Right cardiac atrium (tissue), 5 donors: ENCODE measurements at regions not wholly inside any gene's neighbourhood (a gene's known extent, or its start where the extent isn't known, plus 50 kb on each side); places are given as distances from the start of the nearest gene placed in this dataset.

Source experiments
- ATAC-seq, 2 donors: fragments of 200-7000 bp; cut with Tn5 transposase; one replicate each; pipeline versions ENCODE4 v1.8.0 to v1.9.1; 2020; ENCODE audit warnings: moderate library complexity in 2 of 2, mild to moderate bottlenecking in 1 of 2
- DNase-seq, 3 donors: peaks; one replicate each; pipeline ENCODE4 v3.0.0-alpha.2; 2020
- H3K27ac ChIP-seq: one replicate; pipeline ENCODE4 v1.5.1; 2013; ENCODE audit warnings: mild to moderate bottlenecking, low read length, control low read depth, moderate library complexity
- H3K27me3 ChIP-seq: one replicate; pipeline ENCODE4 v1.6.1; 2013; ENCODE audit not compliant: control insufficient read depth, insufficient read depth
- H3K4me1 ChIP-seq: one replicate; pipeline ENCODE4 v1.6.1; 2013; ENCODE audit warnings: low read length; ENCODE audit not compliant: control insufficient read depth, insufficient read depth
- H3K4me3 ChIP-seq: one replicate; pipeline ENCODE4 v1.5.1; 2013; ENCODE audit warnings: low read length, control low read depth
- H3K9me3 ChIP-seq: one replicate; pipeline ENCODE4 v1.6.1; 2013; ENCODE audit warnings: low read length; ENCODE audit not compliant: control insufficient read depth
- WGBS: extraction: QIAGEN DNeasy Blood & Tissue Kit; methylation state at CpG from one replicate; pipeline ENCODE4 v1.1.7; 2013; 5-methylcytosine and 5-hydroxymethylcytosine counted together
- intact Hi-C, 4 donors: fragments of 100-400 bp; cut with DNase I; formaldehyde crosslinking; loops; one replicate each; pipeline versions ENCODE4 v1.11.0 to v1.14.0; 2022 to 2023
- donor health status: healthy with polysubstance abuse.
- donor health status: DM: no; HTN: yes; CAD: no.
- donor health status: DM: no; HTN: no; CAD: no.
- donor health status: DM: no; HTN: yes; CAD: no; lungs with severe emphysema.
- donor health status: DM: yes; HTN: yes; CAD: no.

DNA sequence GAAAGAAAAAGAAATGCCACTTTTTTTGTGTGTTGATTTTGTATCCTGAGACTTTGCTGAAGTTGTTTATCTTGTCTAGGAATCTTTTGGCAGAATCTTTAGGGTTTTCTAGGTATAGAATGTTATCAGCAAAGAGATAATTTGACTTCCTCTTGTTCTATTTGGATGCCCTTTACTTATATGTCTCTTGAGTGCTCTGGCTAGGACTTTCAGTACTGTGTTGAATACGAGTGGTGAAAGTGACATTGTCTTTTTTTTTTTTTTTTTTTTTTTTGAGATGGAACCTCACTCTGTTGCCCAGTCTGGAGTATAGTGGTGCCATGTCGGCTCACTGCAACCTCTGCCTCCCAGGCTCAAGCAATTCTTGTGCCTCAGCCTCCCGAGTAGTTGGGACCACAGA is 64.7 kb upstream of the NPHP3 start:
- ATAC-seq (peak; percentile 45 to 58), DNase-seq (peak in 1 of 3 donors; percentile 48)
- Histone ChIP-seq H3K27ac (peak overlapping the region; percentile 98), H3K9me3 (no peaks in the 10 kb centered on the region), H3K4me3 (no peak overlapping the region), H3K27me3 (no peaks in the 10 kb centered on the region), H3K4me1 (peaks cover 10% of the 10 kb centered on the region)
- WGBS, result 45% methylated on average over 3 of the region's 3 CpGs
- intact Hi-C loops, result no loop called here

GRCh38 chr3:132785292-132785691 is 63.1 kb upstream of the NPHP3 start:
- Histone ChIP-seq H3K27me3 (no peaks in the 10 kb centered on the region), H3K4me3 (no peak overlapping the region), H3K27ac (no peak overlapping the region), H3K9me3 (no peaks in the 10 kb centered on the region), H3K4me1 (peaks cover 10% of the 10 kb centered on the region)
- intact Hi-C loops, result no loop called here
- no peak for DNase-seq
- WGBS, result 40% methylated on average over 3 of the region's 3 CpGs
- no peak for ATAC-seq

GRCh38 chr3:132784502-132785025 is 62.4 kb upstream of the NPHP3 start:
- H3K4me3 ChIP-seq, result no peak overlapping the region
- 77% methylated on average over 1 of the region's 1 CpG for WGBS
- H3K4me1 ChIP-seq, result peaks cover 6% of the 10 kb centered on the region
- ATAC-seq (no peak), DNase-seq (no peak)
- intact Hi-C loops, result no loop called here
- H3K27ac ChIP-seq, result no peak overlapping the region
- no peaks in the 10 kb centered on the region for H3K27me3 ChIP-seq
- no peaks in the 10 kb centered on the region for H3K9me3 ChIP-seq

GRCh38 chr3:132783152-132783551 is 60.9 kb upstream of the NPHP3 start:
- no peak for ATAC-seq
- H3K9me3 ChIP-seq, result no peaks in the 10 kb centered on the region
- H3K27me3 ChIP-seq, result no peaks in the 10 kb centered on the region
- no peak for DNase-seq
- peaks cover 3% of the 10 kb centered on the region for H3K4me1 ChIP-seq
- intact Hi-C loops, result no loop called here
- H3K4me3 ChIP-seq, result no peak overlapping the region
- no peak overlapping the region for H3K27ac ChIP-seq

- no peaks in the 10 kb centered on the region for H3K4me1 ChIP-seq
- no peaks in the 10 kb centered on the region for H3K27me3 ChIP-seq
- DNase-seq, result no peak
- WGBS, result 91% methylated on average over 1 of the region's 1 CpG
- H3K4me3 ChIP-seq, result no peak overlapping the region
- no peak overlapping the region for H3K27ac ChIP-seq
- intact Hi-C loops, result no loop called here
- no peak for ATAC-seq
- H3K9me3 ChIP-seq, result no peaks in the 10 kb centered on the region
Observed at GRCh38 chr3:132781922-132782321, 59.7 kb upstream of the NPHP3 start.

DNA sequence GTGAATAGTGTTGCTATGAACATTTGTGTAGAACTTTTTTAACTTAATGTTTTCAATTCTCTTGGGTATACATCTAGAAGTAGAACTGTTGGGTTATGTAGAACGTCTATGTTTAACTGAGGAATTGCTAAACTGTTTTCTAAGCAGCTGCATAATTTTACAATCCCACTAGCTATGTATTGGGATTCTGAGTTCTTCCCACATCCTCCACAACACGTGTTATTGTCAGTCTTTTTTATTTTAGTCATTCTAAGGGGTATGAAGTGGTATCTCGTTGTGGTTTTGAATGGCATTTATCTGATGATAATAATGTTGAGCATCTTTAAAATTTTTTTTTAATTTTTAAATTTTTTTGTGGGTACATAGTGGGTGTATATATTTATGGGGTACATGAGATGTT is 55.0 kb upstream of the NPHP3 start:
- no peak for DNase-seq
- 76% methylated on average over 3 of the region's 3 CpGs for WGBS
- intact Hi-C loops, result no loop called here

GRCh38 chr3:132773071-132773619 is 50.9 kb upstream of the NPHP3 start:
- WGBS, result 78% methylated on average over 2 of the region's 2 CpGs
- no peak overlapping the region for H3K27ac ChIP-seq
- no peak overlapping the region for H3K4me3 ChIP-seq
- no peaks in the 10 kb centered on the region for H3K27me3 ChIP-seq
- no peaks in the 10 kb centered on the region for H3K4me1 ChIP-seq
- intact Hi-C loops, result no loop called here
- no peak for DNase-seq
- H3K9me3 ChIP-seq, result no peaks in the 10 kb centered on the region
- ATAC-seq, result no peak

More for the DNA sequence above, 55.0 kb upstream of the NPHP3 start:
- H3K27me3 ChIP-seq, result no peaks in the 10 kb centered on the region
- no peak overlapping the region for H3K4me3 ChIP-seq
- no peak for ATAC-seq
- H3K27ac ChIP-seq, result no peak overlapping the region
- no peaks in the 10 kb centered on the region for H3K9me3 ChIP-seq
- H3K4me1 ChIP-seq, result no peaks in the 10 kb centered on the region

DNA sequence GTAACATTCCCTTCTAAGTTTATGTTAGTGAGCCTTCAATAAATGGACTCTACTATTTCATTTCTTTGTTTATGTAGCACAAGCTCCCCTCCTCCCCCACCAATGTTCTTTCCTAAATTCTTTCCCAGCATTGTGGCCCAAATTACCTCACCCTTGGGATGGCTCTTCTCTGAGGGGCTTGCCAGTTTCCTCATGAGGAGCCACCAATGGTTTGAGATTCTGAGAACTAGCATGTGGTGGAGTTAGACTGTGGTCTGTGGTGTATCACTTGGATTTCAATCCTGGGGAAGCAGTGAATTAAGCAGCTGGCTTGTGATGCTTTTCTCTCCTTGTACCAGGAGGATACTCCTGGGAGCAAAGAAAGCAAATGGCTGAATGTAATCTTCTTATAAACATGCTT is 50.0 kb upstream of the NPHP3 start:
- Histone ChIP-seq H3K27ac (no peak overlapping the region), H3K27me3 (no peaks in the 10 kb centered on the region), H3K4me3 (no peak overlapping the region), H3K4me1 (no peaks in the 10 kb centered on the region), H3K9me3 (no peaks in the 10 kb centered on the region)
- DNase-seq (no peak), ATAC-seq (peak in 1 of 2 donors; percentile 69)
- intact Hi-C loops, result no loop called here
